SK-N-SH (cell line): ENCODE measurements at regions not wholly inside any gene's neighbourhood (a gene's known extent, or its start where the extent isn't known, plus 50 kb on each side); places are given as distances from the start of the nearest gene placed in this dataset.

Source experiments
- CTCF ChIA-PET: fragments of 300-600, 350-600 bp; formaldehyde crosslinking; extraction: SDS; loops from one replicate; lab custom pipeline; 2021; lab: Yijun Ruan, JAX
- POLR2A ChIA-PET: fragments of 350-600 bp; sonication (Branson Sonifier 250); formaldehyde crosslinking; extraction: SDS; loops from one replicate; lab custom pipeline; 2020; ENCODE audit warnings: antibody characterized with exemption, inconsistent platforms; lab: Yijun Ruan, JAX
- DNase-seq: peaks from one replicate; pipeline ENCODE4 v3.0.0; 2012
- H2AFZ ChIP-seq: fragments of 200-600 bp; sonication (generic); 2 replicates; pipeline ENCODE4 v1.8.1; 2016; ENCODE audit warnings: antibody characterized with exemption, mild to moderate bottlenecking, low read depth
- H3F3A ChIP-seq: fragments of 200-600 bp; sonication (generic); replicated peaks from 2 replicates; pipeline ENCODE3; 2016; ENCODE audit warnings: antibody characterized with exemption, mild to moderate bottlenecking; ENCODE audit not compliant: insufficient read depth
- H3K27ac ChIP-seq, 2 experiments: fragments of 200-500 bp in 1 of 2; fragments of 200-600 bp in 1 of 2; sonication (Bioruptor generic) in 1 of 2; sonication (generic), shearing (Covaris generic) in 1 of 2; 2 replicates each; pipeline versions ENCODE4 v1.5.1 to v1.6.1; 2014 to 2016; ENCODE audit warnings: low read depth in 2 of 2, inconsistent platforms in 1 of 2, low read length in 1 of 2, mild to moderate bottlenecking in 1 of 2, mixed read lengths in 1 of 2
- H3K27me3 ChIP-seq: fragments of 200-600 bp; sonication (generic), shearing (Covaris generic); 2 replicates; pipeline ENCODE4 v1.6.1; 2016; ENCODE audit warnings: mixed run types; ENCODE audit not compliant: insufficient read depth
- H3K36me3 ChIP-seq, 2 experiments: fragments of 200-500 bp in 1 of 2; fragments of 200-600 bp in 1 of 2; sonication (Bioruptor generic) in 1 of 2; sonication (generic) in 1 of 2; replicated peaks in 1 of 2; 2 replicates each; pipeline versions ENCODE3 to v1.5.1; 2014 to 2016; ENCODE audit warnings: low read length in 1 of 2, mild to moderate bottlenecking in 1 of 2; ENCODE audit not compliant: insufficient read depth in 2 of 2, control insufficient read depth in 1 of 2
- H3K4me1 ChIP-seq, 2 experiments: fragments of 200-500 bp in 1 of 2; fragments of 200-600 bp in 1 of 2; sonication (Bioruptor generic) in 1 of 2; sonication (generic), shearing (Covaris generic) in 1 of 2; 2 replicates each; pipeline versions ENCODE4 v1.5.1 to v1.6.1; 2014 to 2016; ENCODE audit warnings: low read depth in 1 of 2, low read length in 1 of 2, mixed run types in 1 of 2; ENCODE audit not compliant: insufficient read depth in 2 of 2, control insufficient read depth in 1 of 2
- H3K4me2 ChIP-seq: fragments of 200-600 bp; sonication (generic), shearing (Covaris generic); 2 replicates; pipeline ENCODE4 v1.6.1; 2017; ENCODE audit warnings: mixed run types
- H3K4me3 ChIP-seq, 2 experiments: fragments of 200-500 bp in 1 of 2; fragments of 200-600 bp in 1 of 2; sonication (Bioruptor generic) in 1 of 2; sonication (generic), shearing (Covaris generic) in 1 of 2; 2 replicates each; pipeline versions ENCODE4 v1.5.1 to v1.8.1; 2014 to 2016; ENCODE audit warnings: low read depth in 2 of 2, inconsistent platforms in 1 of 2, low read length in 1 of 2, mild to moderate bottlenecking in 1 of 2, mixed read lengths in 1 of 2, moderate library complexity in 1 of 2
- H3K79me2 ChIP-seq: fragments of 200-600 bp; sonication (generic); 2 replicates; pipeline ENCODE4 v1.8.1; 2017; ENCODE audit warnings: mild to moderate bottlenecking; ENCODE audit not compliant: insufficient read depth
- H3K9ac ChIP-seq: fragments of 200-600 bp; sonication (generic); 2 replicates; pipeline ENCODE4 v1.6.1; 2017; ENCODE audit warnings: mixed run types
- H3K9me2 ChIP-seq: fragments of 200-600 bp; sonication (generic); 2 replicates; pipeline ENCODE4 v1.6.1; 2017; ENCODE audit warnings: mixed run types
- H3K9me3 ChIP-seq: fragments of 200-600 bp; sonication (generic); 2 replicates; pipeline ENCODE4 v1.6.1; 2017; ENCODE audit warnings: mixed run types, mild to moderate bottlenecking, moderate library complexity
- H4K20me1 ChIP-seq: fragments of 200-600 bp; sonication (generic); 2 replicates; pipeline ENCODE4 v1.6.1; 2017; ENCODE audit warnings: mild to moderate bottlenecking, mixed run types; ENCODE audit not compliant: insufficient read depth
- CTCF ChIP-seq: fragments of 200-600 bp; sonication (generic); IDR thresholded peaks from 2 replicates; pipeline ENCODE4 v1.6.1; 2017; ENCODE audit warnings: antibody characterized with exemption, mild to moderate bottlenecking, moderate library complexity
- EP300 ChIP-seq, 2 experiments: IDR thresholded peaks; 2 replicates each; pipeline versions ENCODE4 v1.4.0 to v1.6.1; 2012; ENCODE audit warnings: borderline replicate concordance in 1 of 2, low read depth in 1 of 2, low read length in 1 of 2
- FOXJ3 ChIP-seq: sonication (generic); formaldehyde crosslinking; IDR thresholded peaks from 2 replicates; pipeline ENCODE4 v1.5.1; 2020; ENCODE audit warnings: mild to moderate bottlenecking, missing genetic modification reagents
- GATA2 ChIP-seq: sonication (generic); formaldehyde crosslinking; IDR thresholded peaks from 2 replicates; pipeline ENCODE4 v1.5.0; 2020; ENCODE audit warnings: mild to moderate bottlenecking, missing genetic modification reagents
- RFX5 ChIP-seq: IDR thresholded peaks from 2 replicates; pipeline ENCODE4 v1.6.1; 2012; ENCODE audit warnings: mild to moderate bottlenecking, improper control_type of control experiment, low read length
- RXRA ChIP-seq: IDR thresholded peaks from 2 replicates; pipeline ENCODE4 v1.4.0; 2012; ENCODE audit warnings: low read depth, mild to moderate bottlenecking, borderline replicate concordance
- SIN3A ChIP-seq: IDR thresholded peaks from 2 replicates; pipeline ENCODE4 v1.6.1; 2012; ENCODE audit warnings: low read depth, mild to moderate bottlenecking, low read length, moderate library complexity, borderline replicate concordance
- SMC3 ChIP-seq: IDR thresholded peaks from 2 replicates; pipeline ENCODE4 v1.6.1; 2012; ENCODE audit warnings: low read depth, low read length, improper control_type of control experiment
- YY1 ChIP-seq: IDR thresholded peaks from 2 replicates; pipeline ENCODE4 v1.4.0; 2012; ENCODE audit warnings: low read depth, mild to moderate bottlenecking
- WGBS: methylation state at CpG from one replicate; pipeline ENCODE4 v1.1.6; 2017; ENCODE audit warnings: low lambda C conversion rate; 5-methylcytosine and 5-hydroxymethylcytosine counted together

- TF ChIP-seq SMC3: no peak
- TF ChIP-seq SIN3A: no peak
- TF ChIP-seq GATA2 (CRISPR knock-in tag): no peak
- TF ChIP-seq EP300 (IDR thresholded peaks at IDR 0.05; ENCODE audit: borderline replicate concordance in 1 of 2, low read depth in 1 of 2, low read length in 1 of 2): no peak
Observed at GRCh38 chr4:159500861-159501260, 398.0 kb downstream of the RAPGEF2 start (continued).

GRCh38 chr4:159503236-159504008, 400.5 kb downstream of the RAPGEF2 start:
- H3K4me1 ChIP-seq: peaks cover 18 to 34% of the 10 kb centered on the region in 2 experiments; a peak in 3 of 4 replicates
- no peaks in the 10 kb centered on the region for H4K20me1 ChIP-seq
- 78% methylated on average over 14 of the region's 14 CpGs for WGBS
- no peak overlapping the region for H3K9ac ChIP-seq
- H3K9me3 ChIP-seq: no peaks in the 10 kb centered on the region
- no peak overlapping the region for H3K4me3 ChIP-seq
- peaks cover 5% of the 10 kb centered on the region for H3F3A ChIP-seq
- no peak overlapping the region for H2AFZ ChIP-seq
- no peaks in the 10 kb centered on the region for H3K79me2 ChIP-seq
- TF ChIP-seq YY1: no peak
- H3K27me3 ChIP-seq: peaks cover 5% of the 10 kb centered on the region; the same call in 1 of the 2 replicates
- CTCF ChIA-PET: interaction anchor here (1.7 kb wide), 1 partner anchor 16 kb away, joined by 6 read pairs; no protein-coding TSS in a partner anchor
- no peak for DNase-seq
- no peaks in the 10 kb centered on the region for H3K36me3 ChIP-seq
- no peak overlapping the region for H3K4me2 ChIP-seq
- POLR2A ChIA-PET: no interaction called here
- H3K9me2 ChIP-seq: no peaks in the 10 kb centered on the region
- peak overlapping the region in 1 of 2 experiments; percentile 39; a peak in 1 of 4 replicates for H3K27ac ChIP-seq

GRCh38 chr4:159504684-159505083, 401.8 kb downstream of the RAPGEF2 start:
- TF ChIP-seq SIN3A (no peak), RXRA (no peak), FOXJ3 (CRISPR knock-in tag) (no peak), CTCF (no peak), RFX5 (no peak)
- Histone ChIP-seq H3K9me2 (no peaks in the 10 kb centered on the region), H3K27me3 (peaks cover 5% of the 10 kb centered on the region; the same call in 1 of the 2 replicates), H2AFZ (peak overlapping the region; percentile 84), H3K9ac (peak overlapping the region; percentile 17; the same call in 1 of the 2 replicates), H3K27ac (peak overlapping the region; percentile 29 to 57; a peak in 3 of 4 replicates), H3K79me2 (no peaks in the 10 kb centered on the region), H3K4me2 (peak overlapping the region; percentile 74), H3K4me1 (peaks cover 18 to 30% of the 10 kb centered on the region in 2 experiments; a peak in 3 of 4 replicates), H3K36me3 (no peaks in the 10 kb centered on the region), H3K9me3 (no peaks in the 10 kb centered on the region), H3K4me3 (peak overlapping the region in 1 of 2 experiments; percentile 41; a peak in 2 of 4 replicates), H3F3A (peaks cover 5% of the 10 kb centered on the region), H4K20me1 (no peaks in the 10 kb centered on the region)
- ChIA-PET CTCF (interaction anchor here (1.2 to 3.1 kb wide), 2 partner anchors 17 to 49 kb away, joined by 3 to 15 read pairs; no protein-coding TSS in a partner anchor), POLR2A (no interaction called here)
- 17% methylated on average over 5 of the region's 5 CpGs for WGBS
- no peak for DNase-seq
